ENCODE measurements at regions not wholly inside any gene's neighbourhood (a gene's known extent, or its start where the extent isn't known, plus 50 kb on each side); places are given as distances from the start of the nearest gene placed in this dataset.
A peak's percentile ranks its signal among the peaks of the same experiment; 100 is the strongest.

DNA sequence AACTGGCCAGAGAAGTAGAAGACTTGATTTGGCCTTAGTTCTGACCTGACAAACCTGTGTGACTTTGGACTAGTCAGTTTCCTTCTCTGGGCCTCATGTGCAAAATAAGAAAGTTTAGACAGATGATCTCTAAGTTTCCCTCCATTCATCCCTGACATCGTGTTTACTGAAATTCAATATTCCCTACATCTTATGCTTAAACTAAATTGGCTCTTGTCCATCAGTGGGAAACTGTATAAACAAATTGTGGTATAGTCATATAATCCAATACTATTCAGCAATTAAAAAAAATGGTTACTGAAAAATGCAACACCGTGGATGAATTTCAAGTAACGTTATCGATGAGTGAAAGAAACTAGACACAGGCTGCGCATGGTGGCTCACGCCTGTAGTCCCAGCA is 64.4 kb upstream of the HRH1 start:
- no peak overlapping the region for H3K4me3 ChIP-seq (replicated peaks; ENCODE audit: low read depth, low read length)
- DNase-seq (ENCODE audit: extremely low read depth, low read depth): no peak
- TF ChIP-seq, protein P1, sequence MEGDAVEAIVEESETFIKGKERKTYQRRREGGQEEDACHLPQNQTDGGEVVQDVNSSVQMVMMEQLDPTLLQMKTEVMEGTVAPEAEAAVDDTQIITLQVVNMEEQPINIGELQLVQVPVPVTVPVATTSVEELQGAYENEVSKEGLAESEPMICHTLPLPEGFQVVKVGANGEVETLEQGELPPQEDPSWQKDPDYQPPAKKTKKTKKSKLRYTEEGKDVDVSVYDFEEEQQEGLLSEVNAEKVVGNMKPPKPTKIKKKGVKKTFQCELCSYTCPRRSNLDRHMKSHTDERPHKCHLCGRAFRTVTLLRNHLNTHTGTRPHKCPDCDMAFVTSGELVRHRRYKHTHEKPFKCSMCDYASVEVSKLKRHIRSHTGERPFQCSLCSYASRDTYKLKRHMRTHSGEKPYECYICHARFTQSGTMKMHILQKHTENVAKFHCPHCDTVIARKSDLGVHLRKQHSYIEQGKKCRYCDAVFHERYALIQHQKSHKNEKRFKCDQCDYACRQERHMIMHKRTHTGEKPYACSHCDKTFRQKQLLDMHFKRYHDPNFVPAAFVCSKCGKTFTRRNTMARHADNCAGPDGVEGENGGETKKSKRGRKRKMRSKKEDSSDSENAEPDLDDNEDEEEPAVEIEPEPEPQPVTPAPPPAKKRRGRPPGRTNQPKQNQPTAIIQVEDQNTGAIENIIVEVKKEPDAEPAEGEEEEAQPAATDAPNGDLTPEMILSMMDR (IDR thresholded peaks at IDR 0.05; ENCODE audit: low read depth, low read length, missing control alignments): no peak

DNA sequence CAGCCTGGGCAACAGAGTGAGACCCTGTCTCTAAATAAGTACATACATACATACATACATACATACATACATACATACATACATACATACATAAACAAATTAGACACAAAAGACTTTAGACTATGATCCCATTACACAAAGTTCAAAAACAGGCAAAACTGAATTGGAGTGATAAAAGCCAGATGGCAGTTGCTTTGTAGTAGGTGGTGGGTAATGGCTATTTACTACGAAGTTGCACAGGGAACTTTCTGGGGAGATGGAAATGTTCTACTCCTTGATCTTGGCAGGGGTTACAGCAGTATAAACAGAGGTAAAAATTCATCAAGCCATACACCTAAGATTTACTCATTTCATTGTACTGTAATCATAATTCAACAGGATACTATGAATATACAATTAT is 63.7 kb upstream of the HRH1 start:
- H3K4me3 ChIP-seq (replicated peaks; ENCODE audit: low read depth, low read length): no peak overlapping the region
- DNase-seq (ENCODE audit: extremely low read depth, low read depth): no peak
- TF ChIP-seq, protein P1 (IDR thresholded peaks at IDR 0.05; ENCODE audit: low read depth, low read length, missing control alignments): no peak

DNA sequence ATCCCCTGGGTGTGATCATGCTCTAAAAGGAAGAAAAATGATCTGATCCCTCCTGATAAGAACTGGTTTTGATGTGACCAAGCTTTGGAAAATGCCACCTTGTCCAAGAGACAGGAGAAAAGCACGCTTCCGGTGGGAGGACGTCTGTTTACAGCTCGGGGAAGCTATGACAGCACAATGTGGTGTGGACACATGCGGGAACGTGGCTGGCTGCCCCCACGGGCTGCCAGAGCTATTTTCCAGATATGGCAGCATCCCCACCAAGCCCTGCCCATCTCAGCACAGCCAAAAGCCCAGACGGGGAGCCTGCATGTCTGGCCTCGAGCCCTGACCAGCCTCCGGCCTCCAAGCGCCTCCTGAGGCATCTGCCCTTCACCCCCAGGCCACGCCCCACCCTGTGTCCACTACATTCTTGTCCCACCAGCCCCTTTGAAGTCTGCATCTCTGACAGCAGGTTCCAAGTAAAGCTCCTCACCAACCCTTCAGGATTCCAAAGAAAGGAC is 63.2 kb upstream of the HRH1 start:
- no peak overlapping the region for H3K4me3 ChIP-seq (replicated peaks; ENCODE audit: low read depth, low read length)
- TF ChIP-seq, protein P1 (IDR thresholded peaks at IDR 0.05; ENCODE audit: low read depth, low read length, missing control alignments): no peak
- DNase-seq (ENCODE audit: extremely low read depth, low read depth): no peak

DNA sequence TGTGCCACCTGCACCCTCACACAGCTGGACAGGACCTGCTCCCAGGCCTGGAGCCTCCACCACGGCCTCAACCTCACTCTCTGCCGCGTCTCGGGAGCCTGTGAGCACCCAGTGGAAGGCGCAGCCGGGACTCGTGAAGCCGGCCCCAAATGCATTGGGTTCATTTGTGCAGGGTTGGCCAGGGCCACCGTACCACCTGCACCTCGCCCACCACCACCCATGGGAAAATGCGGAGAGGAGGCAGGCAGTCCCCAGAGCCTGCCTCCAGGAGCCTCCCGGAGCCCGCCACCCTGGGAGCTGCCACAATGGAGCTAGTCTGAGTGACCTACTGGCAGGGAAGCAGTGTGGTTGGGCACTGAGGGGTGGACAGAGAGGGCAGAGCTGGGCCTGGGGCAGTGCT is 62.5 kb upstream of the HRH1 start:
- DNase-seq (ENCODE audit: extremely low read depth, low read depth): no peak
- no peak overlapping the region for H3K4me3 ChIP-seq (replicated peaks; ENCODE audit: low read depth, low read length)
- TF ChIP-seq, protein P1 (IDR thresholded peaks at IDR 0.05; ENCODE audit: low read depth, low read length, missing control alignments): no peak

DNA sequence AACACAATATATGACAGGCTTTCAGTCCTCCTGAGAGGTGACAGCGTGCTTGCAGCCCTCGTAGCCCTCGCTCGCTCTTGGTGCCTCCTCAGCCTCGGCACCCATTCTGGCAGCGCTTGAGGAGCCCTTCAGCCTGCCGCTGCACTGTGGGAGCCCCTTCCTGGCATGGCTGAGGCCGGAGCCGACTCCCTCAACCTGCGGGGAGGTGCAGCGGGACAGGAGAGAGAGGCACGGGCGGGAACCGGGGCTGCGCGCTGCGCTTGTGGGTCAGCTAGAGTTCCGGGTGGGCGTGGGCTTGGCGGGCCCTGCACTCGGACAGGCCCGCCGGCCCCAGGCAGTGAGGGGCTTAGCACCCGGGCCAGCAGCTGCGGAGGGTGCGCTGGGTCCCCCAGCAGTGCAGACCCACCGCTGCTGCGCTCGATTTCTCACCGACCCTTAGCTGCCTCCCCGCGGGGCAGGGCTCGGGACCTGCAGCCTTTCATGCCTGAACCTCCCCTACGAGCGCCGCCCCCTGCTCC is 60.4 kb upstream of the HRH1 start:
- no peak for DNase-seq (ENCODE audit: extremely low read depth, low read depth)
- TF ChIP-seq, protein P1 (IDR thresholded peaks at IDR 0.05; ENCODE audit: low read depth, low read length, missing control alignments): no peak

DNA sequence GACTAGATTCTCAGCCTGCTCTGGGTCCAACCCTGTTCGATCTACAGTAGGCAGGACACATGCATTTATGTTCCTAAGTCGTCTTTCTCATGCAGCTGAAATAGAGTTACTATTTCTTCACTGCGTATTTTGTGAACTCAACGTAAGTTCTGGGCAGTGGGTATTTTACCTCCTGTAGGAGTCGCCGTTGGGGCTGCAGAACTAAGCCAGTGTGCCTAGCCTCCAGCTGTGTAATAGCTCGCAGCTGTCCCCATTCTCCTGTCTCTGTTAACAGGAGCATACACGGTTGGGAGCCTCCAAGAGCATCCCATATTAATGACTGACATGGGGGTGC is 58.4 kb upstream of the HRH1 start:
- DNase-seq (ENCODE audit: extremely low read depth, low read depth): no peak
- no peak overlapping the region; the same call in 1 of the 2 replicates for H3K4me3 ChIP-seq (replicated peaks; ENCODE audit: low read depth, low read length)
- TF ChIP-seq, protein P1 (IDR thresholded peaks at IDR 0.05; ENCODE audit: low read depth, low read length, missing control alignments): peak; percentile 35

More for the DNA sequence above, 60.4 kb upstream of the HRH1 start:
- H3K4me3 ChIP-seq (replicated peaks; ENCODE audit: low read depth, low read length): no peak overlapping the region

All from HFF-Myc (cell line).